Activated CD4-positive, alpha-beta T cell treated with anti-CD3 and anti-CD28 coated beads, Interleukin-10, Interleukin-2, amounts not matched to agents 100 ng/mL and 50 ng/mL, durations not matched to agents 16 hours and 8 hours (primary cell): ENCODE measurements at regions not wholly inside any gene's neighbourhood (a gene's known extent, or its start where the extent isn't known, plus 50 kb on each side); places are given as distances from the start of the nearest gene placed in this dataset.
"Not testable (repeated sequence)": the region's sequence is repeated elsewhere in the genome, so short reads cannot be mapped to it uniquely, and the experiment has no call there.

ENCODE experiments used
- DNase-seq: peaks from one replicate; pipeline ENCODE4 v3.0.0-alpha.2; 2020

GRCh38 chr3:159401069-159401468 lies 587.6 kb upstream of the IL12A start:
- no peak for DNase-seq

DNA sequence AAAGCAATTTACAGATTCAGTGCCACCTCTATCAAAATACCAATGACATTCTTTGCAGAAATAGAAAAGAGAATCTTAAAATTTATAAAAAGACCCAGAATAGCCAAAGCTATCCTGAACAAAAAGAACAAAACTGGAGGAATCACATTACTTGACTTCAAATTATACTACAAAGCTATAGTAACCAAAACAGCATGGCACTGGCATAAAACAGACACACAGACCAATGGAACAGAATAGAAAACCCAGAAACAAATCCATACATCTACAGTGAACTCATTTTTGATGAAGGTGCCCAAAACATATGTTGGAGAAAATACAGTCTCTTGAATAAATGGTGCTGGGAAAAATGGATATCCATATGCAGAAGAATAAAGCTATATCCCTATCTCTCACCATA lies 578.9 kb upstream of the IL12A start:
- DNase-seq = not testable (repeated sequence)

- no peak for DNase-seq
Observed at GRCh38 chr3:159413319-159413718, 575.3 kb upstream of the IL12A start.

GRCh38 chr3:159416856-159417255 lies 571.8 kb upstream of the IL12A start:
- no peak for DNase-seq

- no peak for DNase-seq
Observed at GRCh38 chr3:159417761-159418160, 570.9 kb upstream of the IL12A start.

- no peak for DNase-seq
Observed at GRCh38 chr3:159418571-159419526, 569.8 kb upstream of the IL12A start.

GRCh38 chr3:159429702-159430101 lies 558.9 kb upstream of the IL12A start:
- DNase-seq = no peak

DNA sequence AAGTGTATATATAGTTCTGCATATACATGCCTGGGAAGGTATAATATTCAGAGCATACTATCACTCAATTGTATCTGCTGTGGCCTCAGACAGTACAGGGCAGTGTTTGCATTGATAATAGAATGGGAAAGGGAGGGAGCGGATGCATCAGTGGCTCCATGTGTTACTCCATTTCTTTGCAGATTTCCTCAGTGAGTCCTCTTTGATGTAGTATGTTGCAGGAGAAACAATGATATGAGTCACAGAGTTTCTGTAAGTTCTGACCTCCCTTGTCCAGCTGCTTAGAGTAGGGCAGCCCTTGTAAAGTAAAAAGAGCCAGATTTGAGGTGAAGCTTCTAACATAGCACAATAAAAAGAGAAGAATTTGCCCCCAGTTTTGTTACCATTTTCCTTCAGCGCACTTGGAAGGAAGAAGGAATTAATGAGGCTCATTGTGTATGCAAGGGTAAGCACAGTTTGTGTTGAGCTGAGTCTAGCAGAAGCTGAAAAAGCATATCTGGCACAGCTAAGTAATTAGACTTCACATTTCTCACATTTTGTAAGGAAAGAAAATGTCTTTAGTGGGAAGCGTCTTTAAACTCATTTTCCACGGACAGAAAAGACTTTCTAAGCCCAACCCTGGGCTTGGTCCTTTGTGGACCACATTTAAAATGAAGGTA lies 555.8 kb upstream of the IL12A start:
- no peak for DNase-seq

- no peak for DNase-seq
Observed at GRCh38 chr3:159439346-159439745, 549.3 kb upstream of the IL12A start.

DNA sequence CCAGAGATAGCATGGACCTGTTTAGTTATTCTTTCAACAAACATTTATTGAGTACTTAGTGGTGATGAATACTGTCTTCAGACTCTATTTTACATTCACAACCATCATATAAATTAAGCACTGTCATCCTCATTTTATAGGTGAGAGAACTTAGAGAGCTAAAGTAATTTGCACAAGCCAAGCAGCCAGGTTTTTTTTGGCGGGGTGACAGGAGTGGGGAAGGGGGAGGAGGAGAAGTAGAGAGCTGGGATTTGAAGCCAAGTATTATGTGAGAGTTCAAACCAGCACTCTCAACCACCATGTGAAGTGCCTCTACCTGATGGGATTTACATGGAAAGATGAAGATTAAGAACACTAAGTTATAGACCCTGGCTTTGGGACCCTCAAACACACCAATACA lies 547.4 kb upstream of the IL12A start:
- no peak for DNase-seq

DNA sequence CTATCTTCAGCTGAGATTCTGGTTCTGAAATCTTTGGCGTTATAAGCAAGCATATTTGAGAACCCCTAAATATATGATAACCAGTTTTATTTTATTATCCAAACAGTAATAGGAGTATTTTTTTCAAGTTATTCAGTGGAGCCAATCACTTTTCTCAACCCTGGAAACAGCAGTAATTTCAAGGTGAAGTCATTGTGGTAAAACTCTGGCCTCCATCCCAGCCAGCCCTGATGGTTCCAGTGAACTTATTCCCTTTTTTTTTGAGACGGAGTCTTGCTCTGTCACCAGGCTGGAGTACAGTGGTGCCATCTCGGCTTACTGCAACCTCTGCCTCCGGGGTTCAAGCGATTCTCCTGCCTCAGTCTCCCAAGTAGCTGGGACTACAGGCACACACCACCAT lies 545.4 kb upstream of the IL12A start:
- no peak for DNase-seq

- no peak for DNase-seq
Observed at GRCh38 chr3:159447841-159448240, 540.8 kb upstream of the IL12A start.

- no peak for DNase-seq
Observed at GRCh38 chr3:159448902-159449301, 539.7 kb upstream of the IL12A start.

DNA sequence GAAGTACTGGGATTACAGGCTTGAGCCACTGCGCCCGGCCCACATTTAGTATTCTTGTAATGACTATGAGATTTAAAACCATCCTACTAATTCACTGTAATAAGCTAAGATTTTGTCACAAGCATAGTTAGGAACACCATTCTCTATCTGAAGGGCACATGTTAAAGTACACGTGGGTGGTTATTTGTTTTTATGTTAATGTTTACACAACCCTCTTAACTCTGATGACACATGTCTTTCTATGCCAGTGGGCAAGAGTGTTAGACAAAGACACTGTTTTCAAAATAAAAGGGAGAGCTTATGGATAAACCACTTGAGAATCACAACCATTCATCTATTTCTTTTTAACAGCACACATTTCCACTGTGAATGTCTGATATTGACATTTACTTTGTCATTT lies 537.6 kb upstream of the IL12A start:
- no peak for DNase-seq

DNA sequence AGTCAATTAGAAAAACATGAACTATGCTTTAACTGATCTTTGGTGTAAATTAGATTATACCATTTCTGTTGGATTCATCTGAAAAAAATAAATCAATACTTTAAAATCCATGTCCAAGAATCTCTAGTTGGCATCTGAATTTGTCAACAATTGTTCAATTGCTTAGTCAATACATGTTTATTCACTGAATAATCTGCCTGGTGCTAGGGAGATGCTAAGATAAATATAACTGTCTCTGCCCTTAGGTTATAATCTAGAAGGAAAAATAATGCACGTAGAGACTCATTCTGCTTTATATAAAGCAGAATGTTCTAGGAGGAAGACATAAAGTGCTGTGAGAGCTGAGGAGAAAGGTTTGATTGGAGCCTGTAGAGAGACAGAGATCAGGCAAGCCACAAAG lies 537.2 kb upstream of the IL12A start:
- no peak for DNase-seq

DNA sequence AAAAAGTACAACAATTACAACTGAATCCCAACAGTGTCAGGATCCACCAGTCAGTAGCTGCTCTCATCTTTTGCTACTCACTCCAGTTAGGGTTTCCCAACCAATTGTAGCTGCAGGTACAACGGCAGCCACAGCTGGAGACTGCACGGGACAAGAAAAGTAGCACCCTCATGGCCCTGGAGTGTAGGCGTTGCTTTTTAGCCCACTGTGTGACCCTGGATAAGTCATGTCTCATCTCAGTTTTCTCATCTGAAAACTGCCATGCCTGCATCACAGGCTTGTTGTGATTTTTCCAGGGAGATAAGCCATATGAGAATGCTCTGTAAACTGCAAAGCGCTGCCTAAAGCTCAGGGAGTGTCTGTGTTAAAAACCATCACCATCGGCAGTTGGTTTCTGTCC lies 535.6 kb upstream of the IL12A start:
- no peak for DNase-seq

GRCh38 chr3:159453945-159454344 lies 534.7 kb upstream of the IL12A start:
- no peak for DNase-seq

- DNase-seq = no peak
Observed at GRCh38 chr3:159455741-159456181, 532.9 kb upstream of the IL12A start.

- no peak for DNase-seq
Observed at GRCh38 chr3:159458010-159458409, 530.6 kb upstream of the IL12A start.

GRCh38 chr3:159458982-159459381 lies 529.7 kb upstream of the IL12A start:
- no peak for DNase-seq

- DNase-seq = no peak
Observed at GRCh38 chr3:159472611-159473010, 516.0 kb upstream of the IL12A start.

DNA sequence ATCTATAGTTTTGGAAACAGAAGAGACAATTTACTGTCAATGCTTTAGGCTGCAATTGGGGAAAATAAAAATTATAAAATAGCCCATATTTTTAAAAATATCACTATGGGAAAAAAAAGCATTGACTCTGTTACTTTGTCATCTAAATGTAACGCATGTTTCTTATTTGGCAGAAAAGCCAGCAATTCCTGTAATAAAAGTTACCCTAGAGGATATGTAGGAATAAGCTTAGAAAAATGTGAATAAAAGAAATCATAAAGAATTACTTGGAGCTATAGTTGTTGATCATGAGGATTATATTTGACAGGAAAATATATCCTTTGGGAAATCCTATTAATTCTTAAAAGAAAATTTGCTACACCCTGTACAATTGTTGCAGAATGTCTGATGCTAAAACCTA lies 515.4 kb upstream of the IL12A start:
- DNase-seq = no peak

- no peak for DNase-seq
Observed at GRCh38 chr3:159480046-159480445, 508.6 kb upstream of the IL12A start.

GRCh38 chr3:159482241-159482993 lies 506.2 kb upstream of the IL12A start:
- DNase-seq = no peak
